T47D (cell line): ENCODE measurements at regions not wholly inside any gene's neighbourhood (a gene's known extent, or its start where the extent isn't known, plus 50 kb on each side); places are given as distances from the start of the nearest gene placed in this dataset.
A peak's percentile ranks its signal among the peaks of the same experiment; 100 is the strongest.

Experiments used
- DNase-seq, 2 experiments: peaks; one replicate each; pipeline versions ENCODE4 v3.0.0 to v3.0.0-alpha.2; 2011 to 2012; ENCODE audit warnings: low read depth in 1 of 2, low spot score in 1 of 2
- JUND ChIP-seq: IDR thresholded peaks from 2 replicates; pipeline ENCODE4 v1.6.1; 2012; ENCODE audit warnings: low read depth
- in situ Hi-C: cut with HindIII; loops from 2 replicates; pipeline ENCODE4 v1.10.0; 2016; ENCODE audit warnings: low sequenced_read_pairs, low pct_unique_long_range_greater_than_20kb

DNA sequence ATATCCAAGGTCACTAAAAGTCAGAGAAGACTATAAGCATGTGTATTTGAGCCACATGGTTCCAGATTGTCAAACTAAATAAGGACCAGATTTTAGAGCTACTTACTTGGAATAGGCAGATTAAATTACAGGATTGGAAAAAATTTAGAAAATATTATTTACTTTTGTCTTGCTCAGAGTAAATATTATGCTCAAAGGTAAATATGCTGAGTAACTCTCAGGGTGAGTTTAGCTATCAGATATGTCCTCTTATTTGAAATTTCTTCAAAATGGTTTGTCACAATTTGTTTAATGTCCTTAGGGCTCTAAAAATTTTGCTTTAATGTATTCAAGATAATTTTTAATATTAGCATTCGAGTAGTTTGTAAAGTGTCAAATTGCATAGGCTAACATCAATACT is 2455.2 kb downstream of the PCDH9 start:
- TF ChIP-seq JUND: no peak
- in situ Hi-C loops: no loop called here

GRCh38 chr13:64770743-64771142 is 2459.4 kb downstream of the PCDH9 start:
- TF ChIP-seq JUND: no peak
- in situ Hi-C loops: no loop called here
- no peak for DNase-seq

More for the DNA sequence above, 2455.2 kb downstream of the PCDH9 start:
- no peak for DNase-seq

DNA sequence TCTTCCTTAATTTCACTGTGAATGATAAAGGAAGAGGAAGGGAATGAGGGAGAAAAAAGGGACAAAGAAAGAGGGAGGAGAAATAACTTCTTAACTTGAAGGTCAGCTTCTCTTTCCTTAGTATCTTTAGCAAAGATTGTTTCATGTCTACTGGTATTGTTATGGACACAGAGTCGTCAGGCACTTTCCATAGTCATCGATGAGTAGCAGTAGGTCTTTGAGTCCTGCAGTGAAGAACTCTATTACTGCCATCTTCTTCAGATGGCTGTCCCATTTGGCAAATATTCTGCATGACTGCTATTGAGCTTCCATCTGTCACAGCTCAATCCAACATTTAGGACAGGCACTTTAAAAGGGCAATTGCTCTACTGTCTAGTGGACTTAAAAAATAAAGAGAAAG is 2463.1 kb downstream of the PCDH9 start:
- TF ChIP-seq JUND: no peak

DNA sequence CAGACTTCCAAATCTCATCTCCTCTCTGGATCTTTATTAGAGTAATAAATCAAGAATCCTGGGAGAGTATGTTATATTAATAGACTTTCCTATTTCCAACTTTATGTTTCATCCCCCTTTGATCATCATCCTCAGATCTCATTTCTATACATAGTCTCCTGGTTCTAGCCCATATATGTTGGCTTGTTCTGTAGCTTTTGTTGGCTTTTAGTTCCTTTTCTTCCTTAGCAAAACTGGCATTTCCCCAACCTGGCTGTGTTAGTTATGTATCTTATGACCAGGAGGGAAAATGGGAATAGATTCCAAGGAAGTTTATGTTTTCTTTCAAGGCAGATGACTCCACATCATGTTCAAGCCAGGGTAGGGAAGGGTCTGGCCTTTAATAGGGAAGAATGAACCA is 2464.5 kb downstream of the PCDH9 start:
- no peak for TF ChIP-seq JUND
- in situ Hi-C loops: no loop called here
- DNase-seq: no peak

More for the DNA sequence above, 2463.1 kb downstream of the PCDH9 start:
- in situ Hi-C loops: no loop called here
- DNase-seq: no peak

DNA sequence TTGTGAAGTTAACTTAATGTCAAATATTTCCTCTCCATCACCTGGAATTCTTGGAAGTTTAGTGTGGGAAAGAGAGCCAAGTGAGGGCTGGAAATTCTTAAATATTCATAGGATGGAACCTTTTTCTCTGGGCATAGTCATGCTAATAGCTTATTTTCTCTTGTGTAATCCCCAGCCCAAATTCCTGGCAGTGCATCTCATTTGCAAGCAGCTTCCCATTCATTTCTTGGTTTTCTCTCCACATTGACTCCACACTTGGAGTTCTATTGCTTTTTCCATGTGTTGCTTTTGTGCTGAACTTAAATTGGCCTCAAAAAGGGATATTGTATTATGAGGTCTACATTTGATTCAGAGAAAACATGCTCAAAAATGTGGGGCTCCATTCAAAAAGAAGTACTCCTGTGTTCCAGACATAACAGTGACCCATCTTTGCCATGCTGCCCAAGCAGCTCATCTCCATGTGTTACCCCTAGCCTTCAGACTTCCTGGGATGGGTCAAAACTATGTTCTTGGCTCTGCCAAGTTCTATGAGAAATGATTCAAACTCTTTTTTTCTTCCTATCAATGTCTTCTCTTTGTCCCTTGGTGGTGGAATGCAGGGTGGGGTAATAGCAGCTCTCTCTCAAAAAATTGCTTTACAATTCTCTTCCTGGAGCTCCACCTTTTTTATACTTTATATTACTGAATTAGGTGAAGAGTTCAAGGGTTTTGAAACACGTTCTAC is 2471.5 kb downstream of the PCDH9 start:
- in situ Hi-C loops: no loop called here
- no peak for TF ChIP-seq JUND
- no peak for DNase-seq

DNA sequence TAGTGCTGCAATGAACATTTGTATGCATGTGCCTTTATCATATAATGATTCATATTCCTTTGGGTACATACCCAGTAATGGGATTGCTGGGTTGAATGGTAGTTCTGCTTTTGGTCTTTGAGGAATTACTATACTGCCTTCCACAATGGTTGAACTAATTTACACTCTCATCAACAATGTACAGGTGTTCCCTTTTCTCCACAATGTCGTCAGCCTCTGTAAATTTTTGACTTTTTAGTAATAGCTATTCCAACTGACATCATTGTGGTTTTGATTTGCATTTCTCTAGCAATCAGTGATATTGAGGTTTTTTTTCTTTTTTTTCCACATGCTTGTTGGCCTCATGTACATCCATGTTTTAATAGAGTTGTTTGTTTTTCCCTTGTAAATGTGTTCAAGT is 2473.5 kb downstream of the PCDH9 start:
- TF ChIP-seq JUND: no peak
- in situ Hi-C loops: no loop called here
- DNase-seq: no peak

DNA sequence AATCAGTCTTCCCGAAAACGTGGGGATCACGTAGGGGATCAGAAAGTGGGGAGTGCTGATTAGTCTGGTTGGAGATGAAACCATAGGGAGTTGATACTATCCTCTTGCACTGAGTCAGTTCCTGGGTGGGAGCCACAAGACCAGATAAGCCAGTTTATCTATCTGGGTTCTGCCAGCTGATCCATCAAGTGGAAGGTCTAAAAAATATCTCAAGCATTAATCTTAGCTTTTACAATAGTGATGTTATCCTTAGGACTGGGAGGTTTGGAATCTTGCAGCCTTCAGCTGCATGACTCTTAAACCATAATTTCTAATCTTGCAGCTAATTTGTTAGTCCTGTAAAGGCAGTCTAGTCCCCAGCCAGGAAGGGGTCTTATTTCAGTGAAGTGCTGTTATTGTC is 2474.2 kb downstream of the PCDH9 start:
- in situ Hi-C loops: no loop called here
- TF ChIP-seq JUND: no peak
- no peak for DNase-seq

- in situ Hi-C loops: no loop called here
- DNase-seq: no peak
- no peak for TF ChIP-seq JUND
These were observed 2476.7 kb downstream of the PCDH9 start for GRCh38 chr13:64753233-64754000.

DNA sequence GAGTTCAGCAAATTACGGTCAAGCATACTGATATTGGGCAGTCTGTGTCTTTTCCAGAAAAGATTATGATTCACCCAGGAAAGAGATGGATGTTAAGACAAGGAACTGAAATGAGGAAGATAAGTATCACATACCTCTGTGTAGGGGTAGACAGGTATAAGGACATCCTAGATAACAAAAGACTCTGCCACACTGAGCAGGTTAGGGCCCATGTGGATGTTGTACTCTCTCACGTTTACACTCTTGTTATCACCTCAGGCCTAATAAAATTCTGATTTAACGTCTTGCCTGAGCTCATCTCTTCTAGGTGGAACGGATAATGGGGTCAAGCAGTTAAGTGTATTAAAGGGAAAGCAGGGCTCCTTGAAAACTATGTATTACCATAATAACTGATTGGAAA is 2480.8 kb downstream of the PCDH9 start:
- DNase-seq: no peak
- in situ Hi-C loops: no loop called here
- no peak for TF ChIP-seq JUND

- DNase-seq: no peak
- in situ Hi-C loops: no loop called here
- TF ChIP-seq JUND: no peak
These were observed 2483.3 kb downstream of the PCDH9 start for GRCh38 chr13:64746845-64747244.

DNA sequence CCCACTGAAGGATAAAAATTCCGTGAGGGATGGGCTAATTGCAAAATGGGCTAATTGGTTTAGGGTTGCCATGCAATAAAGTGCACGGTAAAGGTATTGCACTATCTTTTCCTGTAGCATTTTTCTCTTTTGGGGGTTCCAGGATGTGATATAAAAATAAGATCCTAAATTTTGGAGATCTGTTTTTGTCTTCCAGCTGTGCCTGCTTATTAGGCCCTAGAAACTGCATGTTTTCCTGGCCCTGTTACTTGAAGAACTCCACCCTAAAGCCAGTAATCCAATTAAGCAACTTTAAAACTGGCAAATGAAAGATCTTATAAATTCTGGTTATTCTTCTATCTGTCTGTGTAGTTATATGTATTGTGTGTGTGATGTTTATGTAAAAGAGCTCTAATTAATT is 2489.6 kb downstream of the PCDH9 start:
- in situ Hi-C loops: no loop called here
- DNase-seq: no peak
- TF ChIP-seq JUND: no peak

- in situ Hi-C loops: no loop called here
- DNase-seq: no peak
- no peak for TF ChIP-seq JUND
These were observed 2504.6 kb downstream of the PCDH9 start for GRCh38 chr13:64725492-64725891.

GRCh38 chr13:64723724-64724123 is 2506.4 kb downstream of the PCDH9 start:
- in situ Hi-C loops: no loop called here
- no peak for TF ChIP-seq JUND
- DNase-seq: peak in 1 of 2 experiments; percentile 25
